Spleen (tissue), 7 donors: ENCODE measurements at regions not wholly inside any gene's neighbourhood (a gene's known extent, or its start where the extent isn't known, plus 50 kb on each side); places are given as distances from the start of the nearest gene placed in this dataset.

Experiments used
- CTCF ChIP-seq, 11 experiments: fragments of 200-600 bp in 7 of 11; fragments of 450-650 bp in 4 of 11; sonication (generic) in 4 of 11; IDR thresholded peaks in 8 of 11; conservative IDR thresholded peaks in 3 of 11; 1 replicate in 7 of 11; 2 replicates in 4 of 11; pipeline versions ENCODE4 v1.4.0 to v1.8.0; 2016 to 2021; ENCODE audit warnings: antibody characterized with exemption in 11 of 11, inconsistent platforms in 4 of 11, mild to moderate bottlenecking in 1 of 11
- POLR2A ChIP-seq, 3 donors: fragments of 450-650 bp; IDR thresholded peaks; one replicate each; pipeline ENCODE4 v1.5.1; 2017; ENCODE audit warnings: antibody characterized with exemption in 3 of 3, mild to moderate bottlenecking in 1 of 3
- donor health status: DM: no; HTN: no; CAD: no; lungs with moderate emphysema.
- donor health status: DM: no; HTN: no; CAD: no.
- donor health status: DM: no; HTN: no; CAD: no.

GRCh38 chr9:36750630-36751029 lies 177.9 kb downstream of the MELK start:
- no peak for TF ChIP-seq CTCF (IDR thresholded peaks at IDR 0.05 in 8 of 11, conservative IDR thresholded peaks at IDR 0.05 in 3 of 11)
- no peak for TF ChIP-seq POLR2A (IDR thresholded peaks at IDR 0.05)
